ENCODE measurements at regions not wholly inside any gene's neighbourhood (a gene's known extent, or its start where the extent isn't known, plus 50 kb on each side); places are given as distances from the start of the nearest gene placed in this dataset.
A peak's percentile ranks its signal among the peaks of the same experiment; 100 is the strongest.

- DNase-seq (ENCODE audit: low read depth), result no peak
Measured at GRCh38 chr6:19465256-19465655, 371.9 kb upstream of the ID4 start.

DNA sequence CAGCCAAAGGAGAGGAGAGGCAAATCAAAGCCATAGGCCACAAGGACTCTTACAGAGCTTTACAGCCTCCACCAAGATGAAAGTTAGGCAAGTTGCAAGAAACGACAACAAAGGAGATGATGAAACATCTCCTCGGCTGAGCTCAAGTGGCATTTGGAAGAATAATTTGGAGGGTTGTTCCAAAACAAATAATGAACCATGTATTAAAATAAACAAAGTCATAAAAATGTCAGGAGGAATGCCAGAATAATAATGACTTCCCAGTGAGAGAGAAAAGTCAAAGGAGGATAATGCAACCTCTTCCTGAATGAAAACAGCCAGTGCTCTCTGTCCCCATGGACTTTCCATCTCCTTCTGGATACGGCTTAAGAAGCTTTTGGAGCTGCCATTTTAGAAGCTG lies 371.4 kb upstream of the ID4 start:
- DNase-seq (ENCODE audit: low read depth), result no peak

- DNase-seq (ENCODE audit: low read depth), result no peak
Measured at GRCh38 chr6:19470333-19470732, 366.8 kb upstream of the ID4 start.

GRCh38 chr6:19472153-19472552 lies 365.0 kb upstream of the ID4 start:
- peak; percentile 95 for DNase-seq (ENCODE audit: low read depth)

GRCh38 chr6:19472850-19473249 lies 364.3 kb upstream of the ID4 start:
- DNase-seq (ENCODE audit: low read depth), result no peak

DNA sequence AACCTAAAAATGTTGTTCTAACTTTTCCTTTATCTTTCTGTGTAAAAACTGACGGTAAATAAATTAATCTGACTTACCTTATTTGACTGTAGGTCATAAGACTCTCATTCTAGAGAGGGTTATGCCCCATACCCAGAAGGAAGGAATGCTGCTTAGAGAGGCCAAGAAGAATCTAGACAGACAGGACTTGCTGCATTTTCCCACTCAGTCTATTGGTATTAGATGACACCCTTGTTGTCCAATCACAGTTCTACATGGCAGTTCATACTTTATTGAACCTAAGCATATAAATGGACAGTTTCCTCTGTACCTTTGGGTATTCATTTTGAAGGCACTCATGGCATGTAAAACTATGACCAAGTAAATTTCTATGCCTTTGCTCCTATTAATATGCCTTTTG lies 359.6 kb upstream of the ID4 start:
- no peak for DNase-seq (ENCODE audit: low read depth)

DNA sequence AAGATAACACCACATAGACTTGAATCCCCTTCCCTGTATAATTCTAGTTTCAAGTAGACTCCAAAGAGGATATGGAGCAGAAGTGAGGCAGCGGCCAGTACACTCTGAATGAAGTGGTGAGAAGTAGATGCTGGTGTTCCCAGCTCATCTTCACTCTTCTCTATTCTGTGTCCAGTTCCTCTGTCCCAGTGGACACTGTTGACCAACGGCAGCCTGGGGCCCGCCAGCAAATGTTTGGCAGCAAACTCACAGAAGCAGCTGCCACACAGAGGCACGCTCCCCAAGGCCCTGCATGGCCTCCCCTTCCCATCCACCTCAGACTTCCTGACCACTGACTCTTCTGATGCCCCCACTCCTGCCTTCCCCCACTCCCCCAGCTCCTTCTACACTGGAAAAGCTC lies 358.9 kb upstream of the ID4 start:
- DNase-seq (ENCODE audit: low read depth), result no peak

DNA sequence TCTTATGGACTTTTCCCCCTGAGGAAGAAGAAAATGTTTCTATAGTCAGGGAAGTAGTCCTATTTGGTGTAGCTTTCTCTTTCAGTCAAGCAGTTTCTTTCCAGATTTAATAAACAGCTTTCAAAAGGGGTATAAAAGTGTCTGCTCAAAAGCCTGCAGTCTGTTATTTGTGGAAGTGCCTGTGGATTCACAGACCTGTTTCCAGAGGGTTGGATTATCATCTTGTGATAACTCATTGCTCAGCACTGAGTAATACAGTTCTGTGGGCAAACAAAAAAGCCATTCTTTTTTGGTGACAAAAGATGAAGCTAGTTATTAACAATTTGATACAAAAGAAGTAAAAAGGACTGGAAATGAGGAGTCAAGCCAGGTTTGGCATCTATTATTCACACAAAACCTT lies 358.2 kb upstream of the ID4 start:
- DNase-seq (ENCODE audit: low read depth), result peak; percentile 48

DNA sequence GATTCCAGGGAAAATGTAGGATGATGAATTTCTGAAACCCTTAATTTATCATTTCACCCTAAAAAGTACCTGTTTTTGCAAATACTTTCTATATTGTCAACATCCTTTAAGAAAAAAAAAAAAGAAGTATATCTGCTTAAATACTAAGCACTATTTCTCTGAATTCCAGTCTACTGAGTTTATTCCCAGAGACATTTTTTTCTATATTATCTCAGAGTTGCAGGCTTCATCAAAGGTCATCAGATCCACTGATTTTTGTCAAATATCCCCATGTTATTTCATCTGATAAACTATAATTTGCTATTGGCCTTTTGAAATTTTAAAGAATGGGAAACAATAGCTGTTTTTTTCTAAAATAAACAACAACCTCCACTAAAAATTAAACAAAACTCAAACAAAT lies 357.6 kb upstream of the ID4 start:
- no peak for DNase-seq (ENCODE audit: low read depth)

DNA sequence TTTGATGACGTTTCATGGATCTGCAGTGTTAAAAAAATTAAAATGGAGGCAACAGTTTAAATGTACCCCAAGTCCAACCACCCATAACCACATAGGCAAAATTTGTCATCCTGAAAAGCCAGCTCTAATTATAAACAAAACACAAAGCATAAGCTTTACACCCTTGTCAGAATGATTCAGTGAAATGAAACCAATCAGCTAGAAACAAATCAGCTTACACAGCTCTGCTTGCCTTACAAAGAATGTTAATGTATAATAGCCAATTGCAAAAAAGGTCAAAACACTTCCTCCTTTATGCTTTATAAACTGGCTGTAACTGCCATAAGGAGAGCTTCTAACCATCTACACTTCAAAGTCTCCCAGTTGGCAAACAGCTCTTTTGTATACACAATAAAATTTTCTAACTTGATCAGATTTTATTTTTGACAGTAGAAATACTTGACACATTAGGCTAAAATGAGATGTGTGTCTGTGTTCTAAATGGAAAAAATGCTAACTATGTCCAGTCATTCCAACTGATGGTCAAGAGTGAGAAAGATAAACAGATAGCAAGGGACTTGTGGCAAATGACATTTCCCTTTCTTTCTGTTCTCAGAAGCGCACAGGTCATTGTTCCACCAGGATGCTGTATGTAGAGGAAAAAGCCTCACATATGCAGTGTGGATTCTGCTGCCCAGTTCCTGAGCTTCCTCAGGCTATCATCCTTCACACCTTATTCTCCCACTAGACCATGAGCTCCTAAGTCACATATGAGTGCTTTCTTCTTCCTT lies 344.3 kb upstream of the ID4 start:
- DNase-seq (ENCODE audit: low read depth), result no peak

GRCh38 chr6:19501737-19502245 lies 335.4 kb upstream of the ID4 start:
- DNase-seq (ENCODE audit: low read depth), result no peak

GRCh38 chr6:19502301-19502700 lies 334.9 kb upstream of the ID4 start:
- no peak for DNase-seq (ENCODE audit: low read depth)

- DNase-seq (ENCODE audit: low read depth), result no peak
Measured at GRCh38 chr6:19515939-19516338, 321.2 kb upstream of the ID4 start.

DNA sequence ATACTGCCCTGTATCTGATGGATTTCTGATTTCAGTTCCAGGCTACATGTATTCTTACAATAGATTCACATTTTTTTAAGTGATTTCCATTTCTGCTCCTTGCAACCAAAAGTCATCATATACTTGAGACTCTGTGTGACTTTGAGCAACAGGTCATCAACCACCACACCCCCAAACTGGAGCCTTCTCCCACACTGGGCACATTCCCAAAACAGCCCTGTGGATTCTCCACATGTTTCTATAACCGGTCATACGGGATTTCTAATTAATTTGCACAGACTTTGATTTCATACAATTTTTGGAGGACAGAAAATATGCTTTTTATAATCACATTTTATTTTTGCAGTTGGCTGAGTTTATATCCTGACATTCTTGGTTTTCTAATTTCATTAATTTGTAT lies 317.2 kb upstream of the ID4 start:
- DNase-seq (ENCODE audit: low read depth), result no peak

- no peak for DNase-seq (ENCODE audit: low read depth)
Measured at GRCh38 chr6:19524366-19525186, 312.6 kb upstream of the ID4 start.

GRCh38 chr6:19525673-19526072 lies 311.5 kb upstream of the ID4 start:
- DNase-seq (ENCODE audit: low read depth), result no peak

DNA sequence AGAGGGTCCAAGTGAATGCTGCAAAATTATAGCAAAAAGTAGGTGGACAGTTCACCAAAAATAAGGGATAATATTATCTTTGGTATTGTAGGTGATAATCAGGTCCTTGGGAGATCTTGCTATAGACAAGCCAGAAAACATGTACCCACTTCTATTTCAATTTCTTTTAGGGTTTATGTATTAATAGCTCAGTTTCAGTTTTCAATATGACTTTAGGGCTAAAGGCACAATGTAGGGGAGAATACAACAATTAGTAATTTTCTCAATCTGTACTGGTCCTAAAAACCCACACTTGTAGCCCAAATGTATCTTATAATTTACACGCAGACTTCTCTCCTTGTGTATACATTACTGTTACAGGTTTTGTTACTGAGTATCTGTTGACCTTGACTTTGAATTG lies 307.0 kb upstream of the ID4 start:
- DNase-seq (ENCODE audit: low read depth), result no peak

DNA sequence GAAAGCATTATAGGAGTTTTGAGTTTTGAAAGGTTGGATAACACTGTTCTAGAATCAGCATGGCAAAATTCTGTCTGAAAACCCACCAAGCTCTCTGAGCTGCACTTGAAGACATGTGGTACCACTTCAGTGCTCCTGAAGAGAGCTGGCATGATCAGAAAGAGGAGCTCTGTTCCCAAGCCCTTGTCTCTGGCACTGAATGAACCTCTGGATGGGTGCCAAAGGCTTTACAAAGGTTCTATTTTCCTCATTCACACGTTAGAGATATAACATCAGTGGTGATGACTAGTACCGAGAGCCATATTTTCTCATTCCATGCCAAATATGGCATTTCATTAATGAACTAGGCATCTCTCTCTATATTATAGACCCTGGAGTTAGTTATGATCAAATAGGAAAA lies 301.8 kb upstream of the ID4 start:
- DNase-seq (ENCODE audit: low read depth), result no peak

DNA sequence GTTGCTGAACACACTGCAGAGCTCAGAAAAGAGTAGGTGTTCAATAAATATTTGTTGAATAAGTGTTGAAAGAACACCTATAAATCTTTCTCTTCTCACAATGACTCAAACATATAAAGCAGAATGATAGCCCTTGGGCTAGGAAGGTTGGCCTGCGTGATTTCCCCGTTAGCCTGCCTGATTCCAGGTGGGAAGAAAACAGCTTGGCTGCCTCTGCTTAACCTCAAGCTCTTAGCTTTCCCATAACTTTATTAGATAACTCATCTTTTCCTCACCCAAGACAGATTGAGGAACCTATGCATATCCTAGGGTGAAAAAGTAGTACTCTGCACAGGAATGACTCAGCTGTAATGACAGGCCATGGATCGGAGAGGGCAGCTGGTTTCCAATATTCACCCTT lies 300.3 kb upstream of the ID4 start:
- DNase-seq (ENCODE audit: low read depth), result no peak

DNA sequence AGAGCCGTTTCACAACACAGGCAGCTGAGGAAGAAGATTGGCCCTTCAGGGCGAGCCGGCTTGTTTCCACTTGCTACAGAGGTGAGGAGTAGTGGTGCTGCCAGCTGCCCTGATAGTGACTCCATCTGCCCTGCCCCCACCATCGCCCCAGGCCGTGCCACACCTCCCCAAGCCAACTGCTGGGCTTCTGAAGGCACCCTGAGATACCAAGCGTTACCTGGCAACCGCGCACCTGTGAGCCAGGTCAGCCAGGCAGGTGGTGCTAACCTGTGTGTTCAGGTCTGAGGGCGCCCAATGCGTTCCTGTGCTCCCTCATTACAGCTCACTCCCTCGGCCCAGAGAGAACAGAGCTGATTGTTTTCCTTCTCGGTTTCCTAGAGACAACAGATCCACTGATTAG lies 299.1 kb upstream of the ID4 start:
- DNase-seq (ENCODE audit: low read depth), result no peak

GRCh38 chr6:19547507-19547906 lies 289.7 kb upstream of the ID4 start:
- no peak for DNase-seq (ENCODE audit: low read depth)

GRCh38 chr6:19549109-19549508 lies 288.1 kb upstream of the ID4 start:
- DNase-seq (ENCODE audit: low read depth), result no peak

DNA sequence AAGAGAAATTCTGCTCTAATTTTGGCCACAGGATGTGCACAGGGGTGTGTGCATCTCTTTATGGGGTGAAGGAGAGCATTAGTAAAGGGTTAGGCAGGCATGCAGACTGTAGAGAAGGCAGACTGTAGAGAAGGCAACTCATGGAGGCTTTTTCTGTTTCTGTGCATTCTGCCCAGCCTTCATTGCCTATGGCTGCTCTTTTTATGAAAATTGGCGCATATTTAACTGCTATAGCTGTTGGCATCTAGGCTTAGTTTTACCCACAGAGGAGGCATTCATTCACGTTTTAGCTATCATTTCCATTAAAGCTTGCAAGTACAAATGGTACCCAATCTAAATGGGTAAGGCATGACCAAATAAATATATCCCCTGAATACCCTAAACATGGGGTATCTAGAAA lies 286.8 kb upstream of the ID4 start:
- DNase-seq (ENCODE audit: low read depth), result no peak

DNA sequence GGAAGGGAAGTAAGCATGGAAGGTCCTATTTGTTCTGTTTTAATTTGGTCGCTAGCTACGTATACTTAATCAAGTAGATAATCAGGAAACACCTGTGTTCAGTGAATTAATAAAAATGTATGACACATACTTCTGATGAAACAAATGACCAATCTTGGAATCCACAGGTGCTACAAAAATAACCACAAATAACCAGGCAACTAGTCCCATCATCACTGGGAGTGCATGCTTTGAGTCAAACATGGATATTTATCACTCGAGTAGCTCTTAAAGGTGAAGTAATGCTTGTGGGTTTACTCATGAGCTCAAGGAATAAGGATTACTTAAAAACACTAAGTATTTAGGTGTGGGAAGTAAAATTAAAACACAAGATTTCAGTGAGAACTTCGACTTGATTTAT lies 285.6 kb upstream of the ID4 start:
- no peak for DNase-seq (ENCODE audit: low read depth)
